ENCODE measurements at regions not wholly inside any gene's neighbourhood (a gene's known extent, or its start where the extent isn't known, plus 50 kb on each side); places are given as distances from the start of the nearest gene placed in this dataset.

DNA sequence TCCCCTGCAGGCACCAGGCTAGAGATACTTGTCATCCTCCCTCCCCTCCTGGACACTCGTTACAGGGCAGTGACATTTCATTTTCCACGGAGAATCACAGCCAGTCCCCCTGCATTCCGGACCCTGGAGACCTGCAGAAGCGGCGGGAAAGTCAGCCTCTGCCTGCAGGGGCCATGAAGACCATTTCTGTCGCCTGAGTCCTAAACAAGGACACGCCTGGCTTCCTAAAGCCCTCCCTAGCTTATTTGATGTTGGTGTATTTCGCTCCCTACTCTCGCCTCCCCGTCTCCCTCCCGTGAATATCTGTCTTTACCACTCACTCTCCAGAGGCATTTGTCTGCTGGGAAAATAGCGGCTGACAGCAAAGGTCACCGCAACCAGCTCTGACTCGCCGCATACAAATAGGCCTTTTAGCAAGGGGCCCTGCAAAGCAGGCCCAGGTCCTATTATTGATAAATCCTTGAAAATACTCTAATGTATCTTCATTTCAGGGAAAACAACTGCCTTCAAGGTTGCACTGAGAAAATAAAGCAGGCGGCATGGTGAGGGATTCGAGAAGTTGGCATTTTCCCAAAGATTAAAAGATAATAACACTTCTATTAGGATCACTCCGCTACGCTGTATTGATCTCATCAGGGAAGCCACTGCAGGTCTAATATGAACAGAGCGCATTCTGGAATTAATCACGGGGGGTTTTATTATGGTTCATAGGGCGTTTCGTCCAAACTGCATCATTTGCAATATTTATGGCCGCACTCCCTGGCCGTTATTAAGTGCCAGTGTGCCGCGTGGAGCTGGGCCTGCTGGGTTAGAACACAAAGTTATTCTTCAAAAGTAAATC is 447.1 kb upstream of the CDH5 start:
- Mint-ChIP-seq H3K4me3 (no peak overlapping the region), H3K4me1 (ENCODE audit: low read depth) (no peaks in the 10 kb centered on the region), H3K27ac (no peak overlapping the region), H3K9me3 (no peaks in the 10 kb centered on the region), H3K36me3 (ENCODE audit: low read depth) (no peaks in the 10 kb centered on the region), H3K27me3 (ENCODE audit: insufficient read depth) (peaks cover 12% of the 10 kb centered on the region)
- TF ChIP-seq, protein P1, sequence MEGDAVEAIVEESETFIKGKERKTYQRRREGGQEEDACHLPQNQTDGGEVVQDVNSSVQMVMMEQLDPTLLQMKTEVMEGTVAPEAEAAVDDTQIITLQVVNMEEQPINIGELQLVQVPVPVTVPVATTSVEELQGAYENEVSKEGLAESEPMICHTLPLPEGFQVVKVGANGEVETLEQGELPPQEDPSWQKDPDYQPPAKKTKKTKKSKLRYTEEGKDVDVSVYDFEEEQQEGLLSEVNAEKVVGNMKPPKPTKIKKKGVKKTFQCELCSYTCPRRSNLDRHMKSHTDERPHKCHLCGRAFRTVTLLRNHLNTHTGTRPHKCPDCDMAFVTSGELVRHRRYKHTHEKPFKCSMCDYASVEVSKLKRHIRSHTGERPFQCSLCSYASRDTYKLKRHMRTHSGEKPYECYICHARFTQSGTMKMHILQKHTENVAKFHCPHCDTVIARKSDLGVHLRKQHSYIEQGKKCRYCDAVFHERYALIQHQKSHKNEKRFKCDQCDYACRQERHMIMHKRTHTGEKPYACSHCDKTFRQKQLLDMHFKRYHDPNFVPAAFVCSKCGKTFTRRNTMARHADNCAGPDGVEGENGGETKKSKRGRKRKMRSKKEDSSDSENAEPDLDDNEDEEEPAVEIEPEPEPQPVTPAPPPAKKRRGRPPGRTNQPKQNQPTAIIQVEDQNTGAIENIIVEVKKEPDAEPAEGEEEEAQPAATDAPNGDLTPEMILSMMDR (IDR thresholded peaks at IDR 0.05): no peak
- DNase-seq: no peak

DNA sequence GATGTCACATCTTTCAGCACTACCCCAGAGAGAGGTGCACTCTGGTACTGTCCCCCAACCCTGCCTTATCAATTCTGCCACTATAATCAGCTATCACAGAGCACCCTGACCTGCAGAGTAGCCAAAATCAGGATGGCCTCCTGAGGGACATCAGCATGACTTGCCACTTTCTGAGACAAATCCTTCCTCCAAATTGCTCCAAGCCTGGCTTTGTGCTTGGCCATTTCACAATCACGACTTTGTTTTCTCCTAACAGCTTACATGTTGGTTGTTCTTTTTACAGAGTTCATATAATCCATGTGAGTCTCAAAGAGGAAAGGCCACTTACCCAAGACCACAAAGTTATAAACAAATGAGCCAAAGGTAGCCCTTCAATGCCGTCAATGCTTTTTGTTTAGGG is 449.0 kb upstream of the CDH5 start:
- Mint-ChIP-seq H3K27me3 (ENCODE audit: insufficient read depth) (peaks cover 9% of the 10 kb centered on the region), H3K9me3 (no peaks in the 10 kb centered on the region), H3K27ac (no peak overlapping the region), H3K4me3 (no peak overlapping the region), H3K4me1 (ENCODE audit: low read depth) (no peaks in the 10 kb centered on the region), H3K36me3 (ENCODE audit: low read depth) (no peaks in the 10 kb centered on the region)
- no peak for DNase-seq
- TF ChIP-seq, protein P1 (IDR thresholded peaks at IDR 0.05): no peak

DNA sequence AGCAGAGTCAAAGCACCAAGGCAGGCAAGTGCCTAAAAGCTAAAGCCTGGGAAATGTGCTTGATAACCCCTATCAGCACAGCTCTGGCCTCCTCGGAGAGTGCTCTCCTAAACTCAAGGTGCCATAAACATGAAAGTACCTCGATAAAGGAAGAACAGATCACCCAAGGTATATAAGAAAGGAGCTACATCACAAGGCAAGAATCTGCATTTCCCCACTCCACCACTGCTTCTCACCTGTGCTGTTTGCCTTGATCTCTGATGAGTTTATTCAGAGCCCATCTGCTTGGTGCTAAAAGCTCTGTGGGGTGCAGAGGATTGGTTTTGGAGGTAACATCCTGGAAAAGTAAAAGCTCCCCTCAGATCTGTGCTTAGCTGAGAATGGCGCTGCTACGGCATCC is 449.5 kb upstream of the CDH5 start:
- no peak overlapping the region for H3K27ac Mint-ChIP-seq
- no peaks in the 10 kb centered on the region for H3K4me1 Mint-ChIP-seq (ENCODE audit: low read depth)
- peaks cover 7% of the 10 kb centered on the region for H3K27me3 Mint-ChIP-seq (ENCODE audit: insufficient read depth)
- TF ChIP-seq, protein P1 (IDR thresholded peaks at IDR 0.05): no peak
- no peak overlapping the region for H3K4me3 Mint-ChIP-seq
- DNase-seq: no peak
- H3K9me3 Mint-ChIP-seq: no peaks in the 10 kb centered on the region
- H3K36me3 Mint-ChIP-seq (ENCODE audit: low read depth): no peaks in the 10 kb centered on the region

DNA sequence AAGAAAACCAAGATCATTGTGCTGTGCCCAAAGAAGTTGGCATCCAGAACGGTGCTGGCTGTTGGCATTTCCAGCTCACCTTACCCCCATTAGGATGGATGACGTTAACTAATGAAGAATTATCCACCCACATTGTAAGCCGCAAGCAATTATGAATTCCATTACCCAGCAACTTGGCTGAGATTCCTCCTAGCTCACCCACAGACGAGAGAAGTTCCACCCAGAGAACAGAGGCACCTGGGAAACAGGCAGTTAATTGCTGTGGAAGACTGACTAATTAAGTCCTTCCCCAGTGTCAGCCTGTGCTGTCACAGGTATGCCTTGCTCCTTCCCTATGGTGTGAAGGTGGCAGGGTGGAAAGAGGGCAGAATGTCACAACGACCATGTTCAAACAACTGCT is 456.2 kb upstream of the CDH5 start:
- no peak for DNase-seq

DNA sequence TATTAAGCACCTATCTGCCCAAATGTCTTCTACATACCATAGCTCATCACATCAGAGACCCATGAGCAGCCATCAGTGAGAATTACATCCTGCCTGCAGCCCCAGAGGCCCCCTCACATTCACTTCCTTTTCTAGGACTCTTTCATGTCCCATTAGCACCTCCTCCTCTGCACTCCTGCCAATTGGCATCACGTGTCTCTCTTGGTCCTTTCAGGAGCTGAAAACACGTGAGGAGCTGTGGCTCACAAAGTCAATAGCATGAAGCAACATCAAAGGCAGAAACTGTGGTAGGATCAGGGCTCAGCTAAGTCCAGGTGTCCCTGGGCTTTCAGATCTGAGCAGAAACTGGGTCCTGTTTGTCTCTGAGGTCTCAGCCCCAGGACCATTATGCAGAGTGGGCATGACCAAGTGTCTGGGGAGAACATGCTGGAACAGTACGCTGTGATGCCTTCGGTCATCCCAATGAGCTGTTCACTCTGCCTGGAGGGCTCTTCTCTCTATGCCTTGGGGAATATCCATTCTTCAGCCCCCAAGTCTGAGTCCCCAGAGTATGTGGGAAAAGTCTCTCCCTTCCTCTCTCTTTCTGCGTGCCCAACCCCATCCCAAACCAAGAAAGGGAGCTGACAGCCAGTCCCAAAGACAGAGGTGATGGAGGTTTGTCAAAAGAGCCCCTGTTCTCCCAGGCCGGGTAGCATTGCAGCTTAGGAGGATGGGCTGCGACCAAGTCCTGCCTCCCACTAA is 457.0 kb upstream of the CDH5 start:
- Mint-ChIP-seq H3K36me3 (ENCODE audit: low read depth) (no peaks in the 10 kb centered on the region), H3K9me3 (no peaks in the 10 kb centered on the region; the same call in 1 of the 2 replicates), H3K4me1 (ENCODE audit: low read depth) (no peaks in the 10 kb centered on the region), H3K4me3 (no peak overlapping the region), H3K27ac (no peak overlapping the region), H3K27me3 (ENCODE audit: insufficient read depth) (peaks cover 25% of the 10 kb centered on the region; the same call in 1 of the 2 replicates)
- peak; percentile 2 for DNase-seq
- TF ChIP-seq, protein P1 (IDR thresholded peaks at IDR 0.05): no peak

More for the DNA sequence above, 456.2 kb upstream of the CDH5 start:
- no peak overlapping the region for H3K4me3 Mint-ChIP-seq
- H3K36me3 Mint-ChIP-seq (ENCODE audit: low read depth): no peaks in the 10 kb centered on the region
- TF ChIP-seq, protein P1 (IDR thresholded peaks at IDR 0.05): no peak
- no peaks in the 10 kb centered on the region; the same call in 1 of the 2 replicates for H3K9me3 Mint-ChIP-seq
- H3K27me3 Mint-ChIP-seq (ENCODE audit: insufficient read depth): peaks cover 23% of the 10 kb centered on the region; the same call in 1 of the 2 replicates
- H3K27ac Mint-ChIP-seq: no peak overlapping the region
- no peaks in the 10 kb centered on the region for H3K4me1 Mint-ChIP-seq (ENCODE audit: low read depth)
